Sigmoid colon (tissue), 4 donors: ENCODE measurements at regions not wholly inside any gene's neighbourhood (a gene's known extent, or its start where the extent isn't known, plus 50 kb on each side); places are given as distances from the start of the nearest gene placed in this dataset.

Source experiments
- CTCF ChIP-seq, 4 experiments: fragments of 450-650 bp in 3 of 4; fragments of 200-600 bp in 1 of 4; IDR thresholded peaks; one replicate each; pipeline ENCODE4 v1.5.1; 2016 to 2019; ENCODE audit warnings: antibody characterized with exemption in 4 of 4, mild to moderate bottlenecking in 3 of 4, moderate library complexity in 2 of 4
- POLR2A ChIP-seq, 2 donors: fragments of 450-650 bp; IDR thresholded peaks; one replicate each; pipeline ENCODE4 v1.6.1; 2016; ENCODE audit warnings: antibody characterized with exemption in 2 of 2, mild to moderate bottlenecking in 2 of 2, moderate library complexity in 2 of 2
- POLR2AphosphoS5 ChIP-seq, 4 donors: sonication (generic); formaldehyde crosslinking; IDR thresholded peaks; one replicate each; pipeline ENCODE4 v1.6.1; 2017; ENCODE audit warnings: antibody characterized with exemption in 4 of 4

DNA sequence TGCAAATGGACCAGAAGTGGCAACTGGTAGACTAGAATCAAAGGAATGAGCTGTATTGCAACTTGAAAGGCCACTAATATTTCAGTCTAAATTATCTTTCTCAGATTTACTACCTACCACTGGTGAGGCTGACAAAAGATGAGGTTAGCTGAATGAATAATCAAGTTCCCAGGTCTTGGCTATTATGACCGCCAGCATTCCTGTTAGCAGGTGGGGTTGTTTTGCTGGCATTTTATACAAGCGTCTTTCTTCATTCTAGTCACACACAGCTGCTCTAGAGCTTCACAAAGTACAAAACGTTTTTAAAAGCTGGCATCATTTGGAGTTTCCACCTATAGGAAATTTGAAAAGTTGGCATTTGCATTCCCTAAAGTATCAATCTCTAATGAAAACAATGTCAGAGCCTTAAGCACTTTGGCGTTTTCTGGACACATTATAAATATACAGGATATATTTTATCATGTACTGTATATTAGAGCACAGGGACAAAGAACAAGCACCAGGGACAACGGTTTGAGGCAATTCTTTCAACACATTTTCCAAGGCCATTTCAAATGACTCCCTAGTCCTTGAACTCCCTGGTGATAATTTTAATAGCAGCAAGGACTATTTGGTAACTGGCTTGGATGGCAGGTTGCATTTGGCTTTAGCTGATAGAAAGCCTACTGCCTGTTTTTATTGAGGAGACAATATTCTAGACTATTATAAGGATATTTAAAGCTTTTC is 410.2 kb upstream of the CHST9 start:
- TF ChIP-seq POLR2A (IDR thresholded peaks at IDR 0.05) (no peak), CTCF (IDR thresholded peaks at IDR 0.05) (no peak), POLR2AphosphoS5 (IDR thresholded peaks at IDR 0.05) (no peak)
